ENCODE measurements at regions not wholly inside any gene's neighbourhood (a gene's known extent, or its start where the extent isn't known, plus 50 kb on each side); places are given as distances from the start of the nearest gene placed in this dataset.

- Mint-ChIP-seq H3K36me3 (peaks cover 12% of the 10 kb centered on the region), H3K4me3 (no peak overlapping the region), H3K9me3 (peaks cover 36% of the 10 kb centered on the region), H3K27ac (no peak overlapping the region), H3K27me3 (ENCODE audit: low read depth) (no peaks in the 10 kb centered on the region; the same call in 1 of the 2 replicates), H3K4me1 (peaks cover 4% of the 10 kb centered on the region; the same call in 1 of the 2 replicates)
- TF ChIP-seq PRDM15 (CRISPR knock-in tag; IDR thresholded peaks at IDR 0.05) (no peak), E2F1 (CRISPR knock-in tag; IDR thresholded peaks at IDR 0.05) (no peak), CBFB (CRISPR knock-in tag; IDR thresholded peaks at IDR 0.05; ENCODE audit: low read depth) (no peak), TCF7 (CRISPR knock-in tag; IDR thresholded peaks at IDR 0.05; ENCODE audit: low read depth) (no peak), IRF1 (CRISPR knock-in tag; IDR thresholded peaks at IDR 0.05) (no peak), ZNF396 (CRISPR knock-in tag; IDR thresholded peaks at IDR 0.05; ENCODE audit: borderline replicate concordance) (no peak), GRHL2 (CRISPR knock-in tag; IDR thresholded peaks at IDR 0.05; ENCODE audit: insufficient replicate concordance, severe bottlenecking) (no peak), ZNF512 (CRISPR knock-in tag; IDR thresholded peaks at IDR 0.05; ENCODE audit: borderline replicate concordance) (no peak), TEAD1 (CRISPR knock-in tag; IDR thresholded peaks at IDR 0.05) (no peak), EMX1 (CRISPR knock-in tag; IDR thresholded peaks at IDR 0.05) (no peak), ZNF281 (CRISPR knock-in tag; IDR thresholded peaks at IDR 0.05) (no peak), MYBL2 (CRISPR knock-in tag; IDR thresholded peaks at IDR 0.05) (no peak), RELA (CRISPR knock-in tag; IDR thresholded peaks at IDR 0.05; ENCODE audit: borderline replicate concordance) (no peak)
- ATAC-seq, result no peak
- POLR2A ChIA-PET, result no interaction called here
- CTCF ChIA-PET, result interaction anchor here (1.1 kb wide), 1 partner anchor 42 kb away, joined by 3 read pairs; no protein-coding TSS in a partner anchor
- no peak for DNase-seq (ENCODE audit: low spot score)
These were observed 87.8 kb downstream of the GPAM start for GRCh38 chr10:112095731-112096130.

GRCh38 chr10:112098682-112099081 lies 84.9 kb downstream of the GPAM start:
- CTCF ChIA-PET, result no interaction called here
- no peak overlapping the region for H3K27ac Mint-ChIP-seq
- H3K4me1 Mint-ChIP-seq, result peaks cover 9% of the 10 kb centered on the region; the same call in 1 of the 2 replicates
- no peak for DNase-seq (ENCODE audit: low spot score)
- no peak overlapping the region for H3K4me3 Mint-ChIP-seq
- peaks cover 38% of the 10 kb centered on the region for H3K36me3 Mint-ChIP-seq
- ATAC-seq, result no peak
- peaks cover 2% of the 10 kb centered on the region for H3K27me3 Mint-ChIP-seq (ENCODE audit: low read depth)
- POLR2A ChIA-PET, result no interaction called here
- peaks cover 65% of the 10 kb centered on the region for H3K9me3 Mint-ChIP-seq
- TF ChIP-seq USF2 (CRISPR knock-in tag; IDR thresholded peaks at IDR 0.05) (no peak), ZNF219 (CRISPR knock-in tag; IDR thresholded peaks at IDR 0.05; ENCODE audit: borderline replicate concordance) (no peak), ZBTB21 (CRISPR knock-in tag; IDR thresholded peaks at IDR 0.05; ENCODE audit: borderline replicate concordance) (no peak), AR (CRISPR knock-in tag; IDR thresholded peaks at IDR 0.05) (no peak), ZNF281 (CRISPR knock-in tag; IDR thresholded peaks at IDR 0.05) (no peak), RORB (CRISPR knock-in tag; IDR thresholded peaks at IDR 0.05) (no peak)

Measured in WTC11 (cell line).